OCI-LY7 (cell line): ENCODE measurements at regions not wholly inside any gene's neighbourhood (a gene's known extent, or its start where the extent isn't known, plus 50 kb on each side); places are given as distances from the start of the nearest gene placed in this dataset.

Experiments
- EZH2phosphoT487 ChIP-seq: fragments of 200-600 bp; sonication (generic); IDR thresholded peaks from 2 replicates; pipeline ENCODE4 v1.6.1; 2018; ENCODE audit warnings: low read depth, borderline replicate concordance, mild to moderate bottlenecking, mixed run types, antibody characterized with exemption, low read length, moderate library complexity, mixed read lengths
- TF ChIP-seq, protein P1 (sequence below): fragments of 200-600 bp; sonication (generic); conservative IDR thresholded peaks from 2 replicates; pipeline ENCODE4 v1.5.1; 2014; ENCODE audit warnings: mild to moderate bottlenecking, antibody characterized with exemption, low read length, moderate library complexity, mixed read lengths

DNA sequence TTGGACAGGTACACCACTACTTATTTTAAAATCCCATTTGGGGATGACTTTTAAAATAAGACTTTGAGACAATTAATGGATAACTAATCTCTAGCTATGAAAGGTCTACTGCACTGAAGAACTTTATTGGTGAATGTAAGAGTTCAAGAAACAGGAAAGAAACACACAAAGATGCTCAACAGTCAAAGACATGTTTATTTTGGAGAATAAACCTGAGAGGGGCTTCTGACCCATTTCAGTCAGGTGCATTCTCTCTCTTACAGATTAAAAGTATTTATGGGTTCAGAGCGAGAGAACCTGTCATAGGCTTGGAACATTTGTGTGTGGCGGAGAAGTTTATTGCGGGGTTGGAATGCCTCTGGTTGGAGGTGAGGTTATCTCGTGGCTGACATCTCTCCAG, 94.3 kb upstream of the USP29 start:
- TF ChIP-seq, protein P1, sequence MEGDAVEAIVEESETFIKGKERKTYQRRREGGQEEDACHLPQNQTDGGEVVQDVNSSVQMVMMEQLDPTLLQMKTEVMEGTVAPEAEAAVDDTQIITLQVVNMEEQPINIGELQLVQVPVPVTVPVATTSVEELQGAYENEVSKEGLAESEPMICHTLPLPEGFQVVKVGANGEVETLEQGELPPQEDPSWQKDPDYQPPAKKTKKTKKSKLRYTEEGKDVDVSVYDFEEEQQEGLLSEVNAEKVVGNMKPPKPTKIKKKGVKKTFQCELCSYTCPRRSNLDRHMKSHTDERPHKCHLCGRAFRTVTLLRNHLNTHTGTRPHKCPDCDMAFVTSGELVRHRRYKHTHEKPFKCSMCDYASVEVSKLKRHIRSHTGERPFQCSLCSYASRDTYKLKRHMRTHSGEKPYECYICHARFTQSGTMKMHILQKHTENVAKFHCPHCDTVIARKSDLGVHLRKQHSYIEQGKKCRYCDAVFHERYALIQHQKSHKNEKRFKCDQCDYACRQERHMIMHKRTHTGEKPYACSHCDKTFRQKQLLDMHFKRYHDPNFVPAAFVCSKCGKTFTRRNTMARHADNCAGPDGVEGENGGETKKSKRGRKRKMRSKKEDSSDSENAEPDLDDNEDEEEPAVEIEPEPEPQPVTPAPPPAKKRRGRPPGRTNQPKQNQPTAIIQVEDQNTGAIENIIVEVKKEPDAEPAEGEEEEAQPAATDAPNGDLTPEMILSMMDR, result no peak
- no peak for TF ChIP-seq EZH2phosphoT487
